Right atrium auricular region (tissue), 2 donors: ENCODE measurements at regions not wholly inside any gene's neighbourhood (a gene's known extent, or its start where the extent isn't known, plus 50 kb on each side); places are given as distances from the start of the nearest gene placed in this dataset.

ENCODE experiments used
- DNase-seq: peaks from one replicate; pipeline ENCODE4 v3.0.0-alpha.2; 2019; ENCODE audit warnings: low spot score
- H3K27ac ChIP-seq, 2 donors: fragments of 200-600 bp; sonication (generic); 1 replicate in 1 of 2; 2 replicates in 1 of 2; pipeline ENCODE4 v1.5.1; 2016 to 2019
- H3K27me3 ChIP-seq, 2 donors: fragments of 200-600 bp; sonication (generic); one replicate each; pipeline versions ENCODE4 v1.5.1 to v1.6.0; 2017 to 2019
- H3K36me3 ChIP-seq: fragments of 200-600 bp; sonication (generic); one replicate; pipeline ENCODE4 v1.5.1; 2016
- H3K4me1 ChIP-seq, 2 donors: fragments of 200-600 bp; sonication (generic); one replicate each; pipeline versions ENCODE4 v1.5.1 to v1.6.0; 2017 to 2019
- H3K4me3 ChIP-seq, 2 donors: fragments of 200-600 bp; sonication (generic); 1 replicate in 1 of 2; 2 replicates in 1 of 2; pipeline ENCODE4 v1.5.1; 2017 to 2019; ENCODE audit warnings: mild to moderate bottlenecking in 1 of 2, moderate library complexity in 1 of 2
- H3K9me3 ChIP-seq, 2 donors: fragments of 200-600 bp; sonication (generic); one replicate each; pipeline ENCODE4 v1.5.1; 2019
- TF ChIP-seq, protein P1 (sequence below), 2 donors: fragments of 200-600 bp; sonication (generic); IDR thresholded peaks; one replicate each; pipeline ENCODE4 v1.5.1; 2019; ENCODE audit warnings: antibody characterized with exemption in 2 of 2

- no peak overlapping the region for H3K27ac ChIP-seq
These were observed 92.1 kb upstream of the LMO4 start for GRCh38 chr1:87236585-87236984.

DNA sequence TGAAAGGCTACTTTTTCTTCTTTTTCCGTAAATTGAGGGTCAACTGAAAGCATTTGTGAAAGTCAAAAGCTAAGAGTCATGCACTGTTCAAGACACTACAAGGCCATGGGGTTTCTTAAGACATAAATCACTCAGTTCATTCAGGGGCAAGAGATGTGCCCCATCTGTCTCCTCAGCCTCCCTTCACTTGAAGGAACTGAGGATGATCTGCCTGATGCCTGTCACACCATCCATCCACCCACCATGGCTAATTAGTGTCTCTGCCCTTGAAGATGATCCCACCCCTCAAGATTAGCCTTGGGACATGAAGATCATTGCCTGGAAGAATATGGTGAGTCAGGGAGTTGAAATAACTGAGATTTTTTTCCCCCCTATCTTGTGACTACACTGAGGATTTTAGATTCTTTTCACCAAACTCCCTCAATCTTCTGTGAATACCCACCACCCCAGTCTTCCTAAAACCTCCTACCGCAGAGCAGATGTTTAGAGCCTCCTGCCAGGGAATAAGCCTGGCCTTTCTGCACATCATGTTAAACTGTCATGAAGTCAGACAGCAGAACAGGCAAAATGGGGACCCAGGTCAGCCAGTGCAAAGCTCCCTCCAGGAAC is 88.6 kb upstream of the LMO4 start:
- TF ChIP-seq, protein P1, sequence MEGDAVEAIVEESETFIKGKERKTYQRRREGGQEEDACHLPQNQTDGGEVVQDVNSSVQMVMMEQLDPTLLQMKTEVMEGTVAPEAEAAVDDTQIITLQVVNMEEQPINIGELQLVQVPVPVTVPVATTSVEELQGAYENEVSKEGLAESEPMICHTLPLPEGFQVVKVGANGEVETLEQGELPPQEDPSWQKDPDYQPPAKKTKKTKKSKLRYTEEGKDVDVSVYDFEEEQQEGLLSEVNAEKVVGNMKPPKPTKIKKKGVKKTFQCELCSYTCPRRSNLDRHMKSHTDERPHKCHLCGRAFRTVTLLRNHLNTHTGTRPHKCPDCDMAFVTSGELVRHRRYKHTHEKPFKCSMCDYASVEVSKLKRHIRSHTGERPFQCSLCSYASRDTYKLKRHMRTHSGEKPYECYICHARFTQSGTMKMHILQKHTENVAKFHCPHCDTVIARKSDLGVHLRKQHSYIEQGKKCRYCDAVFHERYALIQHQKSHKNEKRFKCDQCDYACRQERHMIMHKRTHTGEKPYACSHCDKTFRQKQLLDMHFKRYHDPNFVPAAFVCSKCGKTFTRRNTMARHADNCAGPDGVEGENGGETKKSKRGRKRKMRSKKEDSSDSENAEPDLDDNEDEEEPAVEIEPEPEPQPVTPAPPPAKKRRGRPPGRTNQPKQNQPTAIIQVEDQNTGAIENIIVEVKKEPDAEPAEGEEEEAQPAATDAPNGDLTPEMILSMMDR (IDR thresholded peaks at IDR 0.05), result no peak
- no peaks in the 10 kb centered on the region for H3K36me3 ChIP-seq
- H3K27ac ChIP-seq, result no peak overlapping the region
- no peak for DNase-seq
- H3K9me3 ChIP-seq, result no peaks in the 10 kb centered on the region
- H3K27me3 ChIP-seq, result no peaks in the 10 kb centered on the region
- no peak overlapping the region for H3K4me3 ChIP-seq
- no peaks in the 10 kb centered on the region for H3K4me1 ChIP-seq

More at GRCh38 chr1:87236585-87236984, 92.1 kb upstream of the LMO4 start:
- DNase-seq, result no peak
- H3K4me1 ChIP-seq, result no peaks in the 10 kb centered on the region
- TF ChIP-seq, protein P1 (IDR thresholded peaks at IDR 0.05), result no peak
- no peaks in the 10 kb centered on the region for H3K36me3 ChIP-seq
- H3K4me3 ChIP-seq, result no peak overlapping the region
- H3K27me3 ChIP-seq, result no peaks in the 10 kb centered on the region
- H3K9me3 ChIP-seq, result no peaks in the 10 kb centered on the region

DNA sequence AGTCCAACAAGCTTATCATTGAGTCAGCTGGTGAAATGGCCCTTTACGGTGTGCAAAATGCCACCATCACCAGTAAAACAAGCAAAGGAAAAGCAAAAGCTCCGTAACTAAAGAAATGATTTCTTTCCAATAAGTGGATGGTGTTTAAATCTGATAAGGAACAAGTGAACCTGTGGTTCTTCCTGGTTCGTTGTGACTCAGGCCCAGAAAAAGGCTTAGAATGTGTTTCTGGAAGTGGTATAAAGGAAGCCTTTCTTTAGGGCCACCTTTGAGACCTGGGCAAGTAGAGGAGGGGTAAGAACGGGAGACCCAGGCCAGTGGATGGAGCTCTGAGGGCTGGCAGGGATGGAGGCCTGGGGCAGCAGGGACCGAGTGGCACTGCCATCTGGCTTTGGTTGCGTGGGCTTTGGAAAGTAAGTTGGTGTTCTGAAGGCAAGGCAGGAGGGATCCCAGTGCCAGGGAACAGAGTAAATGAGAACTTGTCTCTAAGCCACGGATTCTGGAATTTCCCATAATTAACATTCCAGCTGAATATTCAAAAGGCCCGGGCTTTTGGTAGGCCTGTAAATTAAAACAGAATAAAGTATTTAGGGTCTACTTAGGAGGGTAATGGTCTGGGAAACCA is 87.9 kb upstream of the LMO4 start:
- TF ChIP-seq, protein P1 (IDR thresholded peaks at IDR 0.05), result no peak
- no peak overlapping the region for H3K27ac ChIP-seq
- H3K4me1 ChIP-seq, result no peaks in the 10 kb centered on the region
- H3K4me3 ChIP-seq, result no peak overlapping the region
- DNase-seq, result no peak
- no peaks in the 10 kb centered on the region for H3K36me3 ChIP-seq
- H3K27me3 ChIP-seq, result no peaks in the 10 kb centered on the region
- H3K9me3 ChIP-seq, result no peaks in the 10 kb centered on the region

DNA sequence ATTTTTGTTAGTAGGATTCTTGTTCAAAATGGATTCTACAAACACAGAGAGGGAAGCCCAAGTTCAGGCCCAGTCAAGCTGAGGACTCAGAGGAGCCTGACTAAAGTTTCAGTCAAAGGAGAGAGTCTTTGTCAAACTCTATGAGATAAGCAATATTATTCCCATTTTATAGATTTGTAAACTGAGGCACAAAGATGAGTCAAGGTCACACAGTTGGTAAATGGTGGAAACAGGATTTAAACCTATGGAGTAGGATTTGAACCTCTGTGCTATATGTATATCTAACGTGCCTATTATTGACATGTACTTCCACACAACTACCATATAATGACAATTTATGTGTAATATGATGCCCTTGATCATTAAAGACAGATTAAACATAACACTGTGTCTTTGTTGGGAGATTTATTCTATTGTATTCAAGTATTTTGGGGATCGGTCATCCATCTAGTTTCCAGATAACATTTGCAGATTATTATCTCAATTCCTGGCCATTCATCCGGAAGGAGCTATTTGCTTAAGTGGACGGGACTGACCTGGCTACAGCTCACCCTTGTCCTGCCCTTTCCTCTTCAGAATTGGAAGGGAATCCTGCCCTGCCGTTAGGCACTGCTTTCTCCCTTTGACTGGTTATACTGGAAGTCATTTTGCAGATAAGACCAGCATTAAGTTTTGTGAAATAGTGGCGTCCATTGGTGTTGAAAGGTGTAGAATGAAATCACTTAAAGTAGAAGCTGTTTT is 86.1 kb upstream of the LMO4 start:
- Histone ChIP-seq H3K27ac (no peak overlapping the region), H3K27me3 (no peaks in the 10 kb centered on the region), H3K36me3 (no peaks in the 10 kb centered on the region), H3K9me3 (no peaks in the 10 kb centered on the region), H3K4me1 (no peaks in the 10 kb centered on the region), H3K4me3 (no peak overlapping the region)
- no peak for DNase-seq
- TF ChIP-seq, protein P1 (IDR thresholded peaks at IDR 0.05), result no peak

- Histone ChIP-seq H3K36me3 (no peaks in the 10 kb centered on the region), H3K4me3 (no peak overlapping the region), H3K4me1 (no peaks in the 10 kb centered on the region), H3K27me3 (no peaks in the 10 kb centered on the region), H3K9me3 (no peaks in the 10 kb centered on the region), H3K27ac (no peak overlapping the region)
- TF ChIP-seq, protein P1 (IDR thresholded peaks at IDR 0.05), result no peak
- no peak for DNase-seq
These were observed 85.1 kb upstream of the LMO4 start for GRCh38 chr1:87243573-87243972.
